SK-N-SH (cell line): ENCODE measurements at regions not wholly inside any gene's neighbourhood (a gene's known extent, or its start where the extent isn't known, plus 50 kb on each side); places are given as distances from the start of the nearest gene placed in this dataset.

Experiments
- CTCF ChIA-PET: fragments of 300-600, 350-600 bp; formaldehyde crosslinking; extraction: SDS; loops from one replicate; lab custom pipeline; 2021; lab: Yijun Ruan, JAX
- POLR2A ChIA-PET: fragments of 350-600 bp; sonication (Branson Sonifier 250); formaldehyde crosslinking; extraction: SDS; loops from one replicate; lab custom pipeline; 2020; ENCODE audit warnings: antibody characterized with exemption, inconsistent platforms; lab: Yijun Ruan, JAX
- DNase-seq: peaks from one replicate; pipeline ENCODE4 v3.0.0; 2012
- H2AFZ ChIP-seq: fragments of 200-600 bp; sonication (generic); 2 replicates; pipeline ENCODE4 v1.8.1; 2016; ENCODE audit warnings: antibody characterized with exemption, mild to moderate bottlenecking, low read depth
- H3F3A ChIP-seq: fragments of 200-600 bp; sonication (generic); replicated peaks from 2 replicates; pipeline ENCODE3; 2016; ENCODE audit warnings: antibody characterized with exemption, mild to moderate bottlenecking; ENCODE audit not compliant: insufficient read depth
- H3K27ac ChIP-seq, 2 experiments: fragments of 200-500 bp in 1 of 2; fragments of 200-600 bp in 1 of 2; sonication (Bioruptor generic) in 1 of 2; sonication (generic), shearing (Covaris generic) in 1 of 2; 2 replicates each; pipeline versions ENCODE4 v1.5.1 to v1.6.1; 2014 to 2016; ENCODE audit warnings: low read depth in 2 of 2, inconsistent platforms in 1 of 2, low read length in 1 of 2, mild to moderate bottlenecking in 1 of 2, mixed read lengths in 1 of 2
- H3K27me3 ChIP-seq: fragments of 200-600 bp; sonication (generic), shearing (Covaris generic); 2 replicates; pipeline ENCODE4 v1.6.1; 2016; ENCODE audit warnings: mixed run types; ENCODE audit not compliant: insufficient read depth
- H3K36me3 ChIP-seq, 2 experiments: fragments of 200-500 bp in 1 of 2; fragments of 200-600 bp in 1 of 2; sonication (Bioruptor generic) in 1 of 2; sonication (generic) in 1 of 2; replicated peaks in 1 of 2; 2 replicates each; pipeline versions ENCODE3 to v1.5.1; 2014 to 2016; ENCODE audit warnings: low read length in 1 of 2, mild to moderate bottlenecking in 1 of 2; ENCODE audit not compliant: insufficient read depth in 2 of 2, control insufficient read depth in 1 of 2
- H3K4me1 ChIP-seq, 2 experiments: fragments of 200-500 bp in 1 of 2; fragments of 200-600 bp in 1 of 2; sonication (Bioruptor generic) in 1 of 2; sonication (generic), shearing (Covaris generic) in 1 of 2; 2 replicates each; pipeline versions ENCODE4 v1.5.1 to v1.6.1; 2014 to 2016; ENCODE audit warnings: low read depth in 1 of 2, low read length in 1 of 2, mixed run types in 1 of 2; ENCODE audit not compliant: insufficient read depth in 2 of 2, control insufficient read depth in 1 of 2
- H3K4me2 ChIP-seq: fragments of 200-600 bp; sonication (generic), shearing (Covaris generic); 2 replicates; pipeline ENCODE4 v1.6.1; 2017; ENCODE audit warnings: mixed run types
- H3K4me3 ChIP-seq, 2 experiments: fragments of 200-500 bp in 1 of 2; fragments of 200-600 bp in 1 of 2; sonication (Bioruptor generic) in 1 of 2; sonication (generic), shearing (Covaris generic) in 1 of 2; 2 replicates each; pipeline versions ENCODE4 v1.5.1 to v1.8.1; 2014 to 2016; ENCODE audit warnings: low read depth in 2 of 2, inconsistent platforms in 1 of 2, low read length in 1 of 2, mild to moderate bottlenecking in 1 of 2, mixed read lengths in 1 of 2, moderate library complexity in 1 of 2
- H3K79me2 ChIP-seq: fragments of 200-600 bp; sonication (generic); 2 replicates; pipeline ENCODE4 v1.8.1; 2017; ENCODE audit warnings: mild to moderate bottlenecking; ENCODE audit not compliant: insufficient read depth
- H3K9ac ChIP-seq: fragments of 200-600 bp; sonication (generic); 2 replicates; pipeline ENCODE4 v1.6.1; 2017; ENCODE audit warnings: mixed run types
- H3K9me2 ChIP-seq: fragments of 200-600 bp; sonication (generic); 2 replicates; pipeline ENCODE4 v1.6.1; 2017; ENCODE audit warnings: mixed run types
- H3K9me3 ChIP-seq: fragments of 200-600 bp; sonication (generic); 2 replicates; pipeline ENCODE4 v1.6.1; 2017; ENCODE audit warnings: mixed run types, mild to moderate bottlenecking, moderate library complexity
- H4K20me1 ChIP-seq: fragments of 200-600 bp; sonication (generic); 2 replicates; pipeline ENCODE4 v1.6.1; 2017; ENCODE audit warnings: mild to moderate bottlenecking, mixed run types; ENCODE audit not compliant: insufficient read depth
- CTCF ChIP-seq: fragments of 200-600 bp; sonication (generic); IDR thresholded peaks from 2 replicates; pipeline ENCODE4 v1.6.1; 2017; ENCODE audit warnings: antibody characterized with exemption, mild to moderate bottlenecking, moderate library complexity
- ELF1 ChIP-seq: IDR thresholded peaks from 2 replicates; pipeline ENCODE4 v1.4.0; 2012
- EP300 ChIP-seq, 2 experiments: IDR thresholded peaks; 2 replicates each; pipeline versions ENCODE4 v1.4.0 to v1.6.1; 2012; ENCODE audit warnings: borderline replicate concordance in 1 of 2, low read depth in 1 of 2, low read length in 1 of 2
- EZH2phosphoT487 ChIP-seq: fragments of 200-600 bp; sonication (generic); IDR thresholded peaks from 2 replicates; pipeline ENCODE4 v1.6.1; 2017; ENCODE audit warnings: low read depth, mixed run types, mild to moderate bottlenecking, antibody characterized with exemption, moderate library complexity, borderline replicate concordance
- FOSL2 ChIP-seq: IDR thresholded peaks from 2 replicates; pipeline ENCODE4 v1.4.0; 2012; ENCODE audit warnings: low read depth, mild to moderate bottlenecking, moderate library complexity, borderline replicate concordance
- FOXJ3 ChIP-seq: sonication (generic); formaldehyde crosslinking; IDR thresholded peaks from 2 replicates; pipeline ENCODE4 v1.5.1; 2020; ENCODE audit warnings: mild to moderate bottlenecking, missing genetic modification reagents
- FOXM1 ChIP-seq: IDR thresholded peaks from 2 replicates; pipeline ENCODE4 v1.4.0; 2012; ENCODE audit warnings: low read depth, mild to moderate bottlenecking
- GABPA ChIP-seq: IDR thresholded peaks from 2 replicates; pipeline ENCODE4 v1.4.0; 2012; ENCODE audit warnings: low read depth, mild to moderate bottlenecking
- GATA2 ChIP-seq: sonication (generic); formaldehyde crosslinking; IDR thresholded peaks from 2 replicates; pipeline ENCODE4 v1.5.0; 2020; ENCODE audit warnings: mild to moderate bottlenecking, missing genetic modification reagents
- IRF3 ChIP-seq: fragments of 150-350 bp; IDR thresholded peaks from 2 replicates; pipeline ENCODE4 v1.6.1; 2016; ENCODE audit warnings: mild to moderate bottlenecking, low read depth, low read length
- JUND ChIP-seq: IDR thresholded peaks from 2 replicates; pipeline ENCODE4 v1.4.0; 2012
- MAX ChIP-seq: IDR thresholded peaks from 2 replicates; pipeline ENCODE4 v1.4.0; 2012; ENCODE audit warnings: low read depth
- NRF1 ChIP-seq: IDR thresholded peaks from 2 replicates; pipeline ENCODE4 v1.6.1; 2012; ENCODE audit warnings: low read depth, mild to moderate bottlenecking, low read length
- PBX3 ChIP-seq: IDR thresholded peaks from 2 replicates; pipeline ENCODE4; 2012
- RAD21 ChIP-seq: IDR thresholded peaks from 2 replicates; pipeline ENCODE4 v1.6.1; 2012; ENCODE audit warnings: mild to moderate bottlenecking, low read length
- RCOR1 ChIP-seq: fragments of 150-350 bp; IDR thresholded peaks from 2 replicates; pipeline ENCODE4 v1.6.1; 2017; ENCODE audit warnings: antibody characterized with exemption, low read length
- RFX5 ChIP-seq: IDR thresholded peaks from 2 replicates; pipeline ENCODE4 v1.6.1; 2012; ENCODE audit warnings: mild to moderate bottlenecking, improper control_type of control experiment, low read length
- RXRA ChIP-seq: IDR thresholded peaks from 2 replicates; pipeline ENCODE4 v1.4.0; 2012; ENCODE audit warnings: low read depth, mild to moderate bottlenecking, borderline replicate concordance
- SIN3A ChIP-seq: IDR thresholded peaks from 2 replicates; pipeline ENCODE4 v1.6.1; 2012; ENCODE audit warnings: low read depth, mild to moderate bottlenecking, low read length, moderate library complexity, borderline replicate concordance
- SMC3 ChIP-seq: IDR thresholded peaks from 2 replicates; pipeline ENCODE4 v1.6.1; 2012; ENCODE audit warnings: low read depth, low read length, improper control_type of control experiment
- TAF1 ChIP-seq: IDR thresholded peaks from 2 replicates; pipeline ENCODE4 v1.6.1; 2012; ENCODE audit warnings: low read depth, mild to moderate bottlenecking, low read length, moderate library complexity, borderline replicate concordance
- TEAD4 ChIP-seq: IDR thresholded peaks from 2 replicates; pipeline ENCODE4 v1.4.0; 2012; ENCODE audit warnings: mild to moderate bottlenecking, borderline replicate concordance; ENCODE audit not compliant: insufficient read depth
- USF2 ChIP-seq: fragments of 150-350 bp; IDR thresholded peaks from 2 replicates; pipeline ENCODE4 v1.6.1; 2017; ENCODE audit warnings: antibody characterized with exemption, low read length, low read depth, borderline replicate concordance
- YY1 ChIP-seq: IDR thresholded peaks from 2 replicates; pipeline ENCODE4 v1.4.0; 2012; ENCODE audit warnings: low read depth, mild to moderate bottlenecking
- ZBTB33 ChIP-seq: IDR thresholded peaks from 2 replicates; pipeline ENCODE4 v1.4.0; 2012; ENCODE audit warnings: low read depth, borderline replicate concordance
- WGBS: methylation state at CpG from one replicate; pipeline ENCODE4 v1.1.6; 2017; ENCODE audit warnings: low lambda C conversion rate; 5-methylcytosine and 5-hydroxymethylcytosine counted together

- Histone ChIP-seq H3K4me2 (no peak overlapping the region), H3F3A (no peaks in the 10 kb centered on the region), H2AFZ (no peak overlapping the region), H3K9me2 (no peaks in the 10 kb centered on the region), H3K36me3 (no peaks in the 10 kb centered on the region), H3K27me3 (no peaks in the 10 kb centered on the region), H3K27ac (peak overlapping the region in 1 of 2 experiments; percentile 100; a peak in 2 of 4 replicates), H3K4me1 (peaks cover 0 to 71% of the 10 kb centered on the region in 2 experiments; a peak in 2 of 4 replicates), H3K4me3 (no peak overlapping the region; a peak in 1 of 4 replicates), H3K9me3 (no peaks in the 10 kb centered on the region), H3K9ac (no peak overlapping the region), H4K20me1 (no peaks in the 10 kb centered on the region), H3K79me2 (no peaks in the 10 kb centered on the region)
- ChIA-PET CTCF (interaction anchor here (0.5 to 8.9 kb wide), 16 partner anchors 9 to 1138 kb away, joined by 3 to 138 read pairs (median 6); no protein-coding TSS in a partner anchor), POLR2A (interaction anchor here (0.5 to 4.5 kb wide), 6 partner anchors 31 to 120 kb away, joined by 3 to 57 read pairs (median 8); no protein-coding TSS in a partner anchor)
- peak; percentile 36 for DNase-seq
- 19% methylated on average over 4 of the region's 6 CpGs for WGBS
- TF ChIP-seq RCOR1 (no peak), TEAD4 (no peak), RFX5 (no peak), RXRA (no peak), FOXM1 (no peak), GABPA (no peak), SMC3 (no peak), EP300 (IDR thresholded peaks at IDR 0.05; ENCODE audit: borderline replicate concordance in 1 of 2, low read depth in 1 of 2, low read length in 1 of 2) (peak in 1 of 2 experiments; percentile 65; a peak in 1 of 4 replicates), YY1 (no peak), JUND (no peak), ZBTB33 (no peak), FOSL2 (no peak), EZH2phosphoT487 (no peak), RAD21 (peak; percentile 18; the same call in 1 of the 2 replicates), SIN3A (no peak), MAX (no peak), NRF1 (no peak), GATA2 (peak; percentile 91), FOXJ3 (CRISPR knock-in tag) (0 out of 2 replicates have a peak, but pooled peaks have one; percentile 58), PBX3 (no peak), ELF1 (no peak), CTCF (no peak), TAF1 (no peak), IRF3 (no peak), USF2 (no peak)
These were observed 407.7 kb upstream of the EEF2KMT start for GRCh38 chr16:5505091-5505887.
